Left lung (tissue), 4 donors: ENCODE measurements at regions not wholly inside any gene's neighbourhood (a gene's known extent, or its start where the extent isn't known, plus 50 kb on each side); places are given as distances from the start of the nearest gene placed in this dataset.

Experiments
- ATAC-seq: fragments of 200-7000 bp; cut with Tn5 transposase; one replicate; pipeline ENCODE4 v1.9.1; 2020; ENCODE audit warnings: moderate library complexity
- DNase-seq, 4 donors: peaks; one replicate each; pipeline ENCODE4 v3.0.0-alpha.2; 2013 to 2020
- H3K27ac ChIP-seq, 2 donors: fragments of 200-600 bp; sonication (generic) in 1 of 2; one replicate each; pipeline versions ENCODE4 v1.5.0 to v1.8.0; 2020 to 2021
- H3K27me3 ChIP-seq, 2 donors: fragments of 200-600 bp; sonication (generic) in 1 of 2; one replicate each; pipeline versions ENCODE4 v1.5.0 to v1.8.0; 2020 to 2021
- H3K36me3 ChIP-seq, 2 donors: fragments of 200-600 bp; sonication (generic) in 1 of 2; one replicate each; pipeline versions ENCODE4 v1.5.0 to v1.8.0; 2020 to 2021
- H3K4me1 ChIP-seq, 2 donors: fragments of 200-600 bp; one replicate each; pipeline ENCODE4 v1.8.0; 2021
- H3K4me3 ChIP-seq, 2 donors: fragments of 200-600 bp; sonication (generic) in 1 of 2; one replicate each; pipeline versions ENCODE4 v1.5.0 to v1.8.0; 2020 to 2021; ENCODE audit warnings: mild to moderate bottlenecking in 1 of 2
- H3K9me3 ChIP-seq, 2 donors: fragments of 200-600 bp; sonication (generic) in 1 of 2; one replicate each; pipeline versions ENCODE4 v1.5.0 to v1.8.0; 2020 to 2021
- intact Hi-C, 2 donors: fragments of 100-400 bp; cut with DNase I; formaldehyde crosslinking; loops; one replicate each; pipeline versions ENCODE4 v1.11.2 to v1.14.2; 2022
- TF ChIP-seq, protein P1 (sequence below), 2 donors: fragments of 200-600 bp; sonication (generic) in 1 of 2; IDR thresholded peaks; one replicate each; pipeline versions ENCODE4 v1.5.0 to v1.8.0; 2021; ENCODE audit warnings: antibody characterized with exemption in 2 of 2
- donor health status: DM: no; HTN: yes; CAD: no.
- donor health status: DM: no; HTN: no; CAD: no.

DNA sequence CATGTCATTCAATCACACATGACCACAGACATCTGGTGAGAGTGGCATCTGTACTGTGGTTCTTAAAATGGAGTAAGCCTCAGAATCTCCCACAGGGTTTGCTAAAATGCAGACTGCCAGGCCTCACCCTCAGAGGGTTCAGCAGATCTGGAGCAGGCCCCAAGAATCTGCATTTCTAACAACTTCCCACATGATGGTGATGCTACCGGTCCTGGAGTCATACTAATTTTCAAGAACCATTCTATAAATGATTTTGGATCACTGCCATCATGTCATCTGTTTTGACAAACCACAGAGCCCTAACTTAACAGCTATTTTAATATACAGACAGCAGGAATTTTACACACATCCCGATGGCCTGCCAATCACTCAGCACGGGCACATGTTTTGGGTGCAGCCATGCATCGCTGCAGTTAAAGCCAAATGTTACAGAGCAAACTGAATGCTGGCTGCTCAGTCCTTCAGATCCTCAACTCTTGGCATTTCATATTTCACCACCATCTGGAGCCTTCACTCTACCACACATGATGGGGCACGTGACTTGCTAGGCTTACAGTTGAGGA lies 792.1 kb upstream of the AMELY start:
- Histone ChIP-seq H3K9me3 (no peaks in the 10 kb centered on the region), H3K27ac (no peak overlapping the region), H3K4me3 (no peak overlapping the region), H3K36me3 (no peaks in the 10 kb centered on the region), H3K27me3 (no peaks in the 10 kb centered on the region), H3K4me1 (no peaks in the 10 kb centered on the region)
- intact Hi-C loops: no loop called here
- ATAC-seq: no peak
- TF ChIP-seq, protein P1, sequence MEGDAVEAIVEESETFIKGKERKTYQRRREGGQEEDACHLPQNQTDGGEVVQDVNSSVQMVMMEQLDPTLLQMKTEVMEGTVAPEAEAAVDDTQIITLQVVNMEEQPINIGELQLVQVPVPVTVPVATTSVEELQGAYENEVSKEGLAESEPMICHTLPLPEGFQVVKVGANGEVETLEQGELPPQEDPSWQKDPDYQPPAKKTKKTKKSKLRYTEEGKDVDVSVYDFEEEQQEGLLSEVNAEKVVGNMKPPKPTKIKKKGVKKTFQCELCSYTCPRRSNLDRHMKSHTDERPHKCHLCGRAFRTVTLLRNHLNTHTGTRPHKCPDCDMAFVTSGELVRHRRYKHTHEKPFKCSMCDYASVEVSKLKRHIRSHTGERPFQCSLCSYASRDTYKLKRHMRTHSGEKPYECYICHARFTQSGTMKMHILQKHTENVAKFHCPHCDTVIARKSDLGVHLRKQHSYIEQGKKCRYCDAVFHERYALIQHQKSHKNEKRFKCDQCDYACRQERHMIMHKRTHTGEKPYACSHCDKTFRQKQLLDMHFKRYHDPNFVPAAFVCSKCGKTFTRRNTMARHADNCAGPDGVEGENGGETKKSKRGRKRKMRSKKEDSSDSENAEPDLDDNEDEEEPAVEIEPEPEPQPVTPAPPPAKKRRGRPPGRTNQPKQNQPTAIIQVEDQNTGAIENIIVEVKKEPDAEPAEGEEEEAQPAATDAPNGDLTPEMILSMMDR (IDR thresholded peaks at IDR 0.05): no peak
- no peak for DNase-seq

DNA sequence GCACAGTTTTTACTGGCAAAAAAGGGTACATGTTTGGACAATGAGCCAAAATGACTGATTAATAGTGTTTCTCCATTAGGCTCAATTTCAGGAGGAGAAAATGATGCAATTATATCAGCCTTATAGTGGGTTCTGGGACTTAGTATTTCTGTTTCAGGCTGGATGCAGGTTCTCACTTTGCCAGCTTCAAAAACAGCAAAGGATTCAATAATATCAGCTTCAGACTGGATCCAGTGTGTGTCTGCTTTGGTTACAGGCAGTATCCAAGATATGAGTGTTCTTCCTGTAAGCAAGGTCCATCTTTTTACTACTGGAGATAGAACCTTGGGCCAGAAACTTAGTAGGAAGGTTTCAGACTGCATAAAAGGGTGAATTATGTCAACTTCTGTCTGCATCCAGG lies 790.9 kb upstream of the AMELY start:
- H3K9me3 ChIP-seq: no peaks in the 10 kb centered on the region
- no peak overlapping the region for H3K4me3 ChIP-seq
- H3K27ac ChIP-seq: no peak overlapping the region
- no peak for DNase-seq
- TF ChIP-seq, protein P1 (IDR thresholded peaks at IDR 0.05): no peak
- H3K27me3 ChIP-seq: no peaks in the 10 kb centered on the region
- H3K4me1 ChIP-seq: no peaks in the 10 kb centered on the region
- no peak for ATAC-seq
- no peaks in the 10 kb centered on the region for H3K36me3 ChIP-seq
- intact Hi-C loops: no loop called here

GRCh38 chrY:7701676-7702075 lies 790.1 kb upstream of the AMELY start:
- no peak overlapping the region for H3K4me3 ChIP-seq
- H3K4me1 ChIP-seq: no peaks in the 10 kb centered on the region
- H3K27me3 ChIP-seq: no peaks in the 10 kb centered on the region
- H3K9me3 ChIP-seq: no peaks in the 10 kb centered on the region
- no peak for ATAC-seq
- H3K36me3 ChIP-seq: no peaks in the 10 kb centered on the region
- TF ChIP-seq, protein P1 (IDR thresholded peaks at IDR 0.05): no peak
- no peak for DNase-seq
- intact Hi-C loops: no loop called here
- no peak overlapping the region for H3K27ac ChIP-seq

DNA sequence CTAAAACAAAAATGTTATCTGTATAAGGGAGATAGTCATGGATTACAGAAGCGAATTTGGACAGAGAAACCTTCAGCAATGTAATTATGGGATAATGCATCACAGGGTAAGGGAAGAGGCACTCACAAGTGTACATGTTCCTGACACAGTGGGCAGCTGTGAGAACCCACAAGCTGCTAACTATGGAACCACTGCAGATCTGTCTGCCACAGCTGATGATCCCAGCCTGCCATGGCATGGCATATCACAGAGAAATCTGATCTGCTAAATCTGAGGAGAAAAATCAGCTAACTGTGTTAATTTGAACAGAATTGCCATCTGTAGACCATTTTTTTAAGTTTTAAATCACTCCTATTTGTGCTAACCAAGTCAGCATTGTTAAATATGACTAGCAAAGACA lies 786.0 kb upstream of the AMELY start:
- Histone ChIP-seq H3K4me1 (no peaks in the 10 kb centered on the region), H3K9me3 (no peaks in the 10 kb centered on the region), H3K4me3 (no peak overlapping the region), H3K27me3 (no peaks in the 10 kb centered on the region), H3K27ac (no peak overlapping the region), H3K36me3 (no peaks in the 10 kb centered on the region)
- TF ChIP-seq, protein P1 (IDR thresholded peaks at IDR 0.05): no peak
- intact Hi-C loops: no loop called here
- no peak for ATAC-seq
- no peak for DNase-seq

GRCh38 chrY:7692701-7693100 lies 781.1 kb upstream of the AMELY start:
- H3K27ac ChIP-seq: no peak overlapping the region
- DNase-seq (no peak), ATAC-seq (no peak)
- H3K4me3 ChIP-seq: no peak overlapping the region
- intact Hi-C loops: no loop called here
- TF ChIP-seq, protein P1 (IDR thresholded peaks at IDR 0.05): no peak
- no peaks in the 10 kb centered on the region for H3K36me3 ChIP-seq
- no peaks in the 10 kb centered on the region for H3K9me3 ChIP-seq
- H3K27me3 ChIP-seq: no peaks in the 10 kb centered on the region
- H3K4me1 ChIP-seq: no peaks in the 10 kb centered on the region
